NCI-H446 (cell line): ENCODE measurements at regions not wholly inside any gene's neighbourhood (a gene's known extent, or its start where the extent isn't known, plus 50 kb on each side); places are given as distances from the start of the nearest gene placed in this dataset.
"Not testable (repeated sequence)": the region's sequence is repeated elsewhere in the genome, so short reads cannot be mapped to it uniquely, and the experiment has no call there.

ENCODE experiments used
- DNase-seq, 2 experiments: peaks; one replicate each; lab custom pipeline; 2025; lab: John Stamatoyannopoulos, UW

DNA sequence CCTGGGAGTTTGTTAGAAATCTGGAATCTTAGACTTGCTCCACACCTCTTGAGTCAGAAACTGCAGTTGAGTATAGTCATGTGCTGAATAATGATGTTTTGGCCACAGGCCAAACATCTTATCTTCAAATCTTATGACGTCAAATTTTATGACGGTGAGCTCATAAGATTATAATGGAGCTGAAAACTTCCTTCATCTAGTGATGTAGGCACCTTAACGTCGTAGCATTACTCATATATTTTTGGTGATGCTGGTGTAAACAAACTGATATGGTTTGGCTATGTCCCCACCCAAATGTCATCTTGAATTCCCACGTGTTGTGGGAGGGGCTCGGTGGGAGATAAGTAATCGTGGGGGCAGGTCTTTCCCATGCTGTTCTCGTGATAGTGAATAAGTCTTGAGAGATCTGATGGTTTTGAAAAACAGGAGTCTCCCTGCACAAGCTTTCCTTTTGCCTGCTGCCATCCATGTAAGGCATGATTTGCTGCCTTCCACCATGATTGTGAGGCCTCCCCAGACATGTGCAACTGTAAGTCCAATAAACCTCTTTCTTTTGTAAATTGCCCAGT lies 268.0 kb upstream of the PROK2 start:
- no peak for DNase-seq

DNA sequence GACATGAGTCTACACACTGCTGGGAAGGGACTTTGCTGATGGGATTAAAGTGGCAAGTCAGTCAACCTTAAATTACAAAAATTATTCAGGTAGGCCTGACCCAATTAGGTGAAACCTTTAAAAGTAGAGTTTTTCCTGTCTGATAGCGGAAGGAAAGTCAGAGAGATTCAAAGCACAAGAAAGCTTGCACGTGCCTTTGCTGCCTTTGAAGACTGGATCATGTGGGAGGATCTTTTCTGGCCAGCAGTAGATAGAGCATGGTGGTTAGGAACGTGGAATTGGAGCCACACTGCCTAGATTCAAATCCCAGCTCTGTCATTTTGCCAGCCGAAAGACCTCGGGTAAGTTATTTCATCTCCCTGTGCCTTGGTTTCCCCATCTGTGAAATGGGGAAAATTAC lies 265.8 kb upstream of the PROK2 start:
- DNase-seq = no peak

DNA sequence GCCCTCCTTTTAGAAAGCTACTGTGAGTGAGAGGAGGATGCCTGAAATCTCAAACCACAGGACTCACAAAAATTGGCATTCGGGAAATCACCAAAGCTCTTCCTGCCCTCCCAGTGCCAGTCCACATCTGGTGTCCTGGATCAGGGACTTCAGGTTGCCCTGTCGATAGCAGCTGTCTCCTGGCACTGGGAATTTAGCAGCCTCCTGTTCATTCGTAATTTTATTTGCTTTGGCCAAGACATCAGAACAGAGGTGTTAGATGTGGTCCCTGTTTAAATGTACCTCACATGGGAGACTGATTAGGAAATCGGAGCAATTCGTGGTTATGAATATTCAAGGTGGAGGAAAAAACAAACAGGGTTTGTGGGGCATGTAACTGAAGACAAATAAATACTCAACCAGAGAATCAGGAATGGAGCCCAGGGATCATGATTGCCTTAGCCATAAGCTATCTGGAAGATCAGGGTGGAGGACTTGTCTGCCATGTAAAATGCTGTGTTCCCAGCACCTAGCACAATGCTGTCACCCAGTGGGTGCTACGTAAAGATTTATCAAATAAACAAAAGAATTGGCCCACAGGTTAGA lies 265.2 kb upstream of the PROK2 start:
- DNase-seq = no peak

DNA sequence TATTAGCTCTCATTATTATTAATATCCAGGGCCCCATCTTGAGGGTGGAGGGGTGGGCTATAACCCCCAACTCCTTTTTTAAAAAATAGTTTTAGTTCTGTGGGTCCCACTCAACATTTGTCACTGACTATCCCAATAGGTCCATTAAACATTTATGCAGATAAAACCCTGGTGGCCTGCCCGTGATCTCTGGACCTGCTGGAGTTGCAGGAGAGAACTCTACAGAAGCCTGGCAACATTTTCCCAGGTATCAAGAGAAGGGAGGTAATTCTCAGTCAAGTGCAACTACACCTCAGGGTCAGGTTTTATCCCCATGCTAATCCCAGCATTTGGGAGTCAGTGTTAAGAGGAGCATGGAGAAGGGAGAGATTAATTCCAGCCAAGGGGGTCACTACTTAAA lies 264.4 kb upstream of the PROK2 start:
- no peak for DNase-seq

GRCh38 chr3:72048873-72049272 lies 263.9 kb upstream of the PROK2 start:
- DNase-seq = no peak

- DNase-seq = no peak
These were observed 262.4 kb upstream of the PROK2 start for GRCh38 chr3:72047221-72047871.

- no peak for DNase-seq
These were observed 259.4 kb upstream of the PROK2 start for GRCh38 chr3:72044231-72044855.

DNA sequence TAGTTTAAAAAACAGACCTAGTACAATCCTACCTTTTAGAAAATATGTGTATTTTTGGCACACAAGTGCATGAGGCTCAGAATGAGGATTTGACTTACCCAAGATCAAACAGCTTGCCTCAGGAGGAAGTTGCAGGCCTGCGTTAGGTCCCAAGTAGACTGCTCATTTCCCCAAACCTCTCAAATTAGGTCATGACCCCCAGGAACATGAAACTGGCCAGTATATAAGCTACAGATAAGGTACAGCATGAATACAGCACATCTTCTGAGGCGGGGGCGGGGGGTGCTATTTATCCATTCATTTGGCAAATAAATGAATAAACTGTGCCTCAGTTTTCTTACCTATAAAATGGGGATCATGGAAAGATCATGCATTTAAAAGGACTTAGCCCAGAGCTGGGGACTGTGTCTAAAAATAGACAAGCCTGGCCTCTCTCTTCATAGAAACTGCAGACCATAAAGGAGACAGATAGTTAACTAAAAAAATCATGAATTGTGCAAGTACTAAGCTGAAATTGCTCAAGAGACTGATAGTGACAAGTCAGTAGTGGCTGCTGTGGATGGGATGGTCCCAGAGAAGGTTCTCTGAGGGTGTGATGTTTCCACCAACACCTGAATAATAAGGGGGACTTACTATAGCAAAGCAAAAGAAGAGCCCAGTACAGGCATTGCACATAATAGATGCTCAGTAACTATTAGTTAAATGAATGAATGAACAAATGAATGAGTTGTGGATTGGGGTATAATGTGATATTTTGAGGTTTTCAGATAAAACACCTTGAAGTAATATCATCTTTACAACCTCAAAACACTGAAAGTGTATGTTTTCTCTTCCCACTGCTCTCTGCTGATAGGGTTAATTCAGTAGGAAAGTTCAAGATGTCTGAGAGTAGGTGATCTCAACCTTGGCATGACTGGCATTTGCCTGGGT lies 258.5 kb upstream of the PROK2 start:
- no peak for DNase-seq

DNA sequence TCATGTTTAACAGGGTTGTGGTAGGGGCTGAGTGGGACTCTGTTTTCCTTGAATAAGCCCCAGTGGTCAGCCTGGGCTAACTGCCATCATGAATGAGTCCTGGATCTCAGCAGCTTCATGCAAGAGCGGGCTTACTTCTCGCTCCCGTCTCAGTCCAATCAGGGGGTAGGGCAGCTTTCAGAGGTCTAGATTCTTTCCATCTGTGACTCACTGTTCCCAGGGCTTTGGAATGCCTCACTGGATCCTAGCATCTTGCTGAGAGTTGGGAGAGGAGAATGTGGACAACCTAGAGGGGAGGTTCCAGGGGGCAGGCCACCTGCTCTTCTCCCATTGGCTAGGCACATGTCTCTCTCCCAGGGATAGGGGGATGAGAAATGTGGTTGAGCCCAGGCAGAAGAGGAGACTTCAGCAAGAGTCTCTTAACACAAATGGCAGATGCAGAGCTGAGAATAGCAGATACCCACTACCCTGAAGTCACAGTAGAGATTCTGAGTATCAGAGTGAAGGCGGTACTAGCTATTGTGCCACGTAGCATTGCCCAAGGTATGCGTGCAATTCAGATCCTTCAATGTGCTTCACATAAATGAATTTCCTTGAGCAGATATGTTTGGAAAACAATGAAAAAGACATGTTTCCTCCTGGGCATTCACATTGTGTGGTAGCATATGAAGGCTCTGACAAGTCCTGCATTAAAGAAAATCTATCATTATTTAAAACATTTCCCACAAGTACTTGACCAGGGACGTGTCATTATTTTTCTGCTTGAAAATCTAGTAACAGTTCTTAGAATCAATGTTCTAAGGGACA lies 257.7 kb upstream of the PROK2 start:
- no peak for DNase-seq

GRCh38 chr3:72041511-72041910 lies 256.6 kb upstream of the PROK2 start:
- peak; percentile 12 to 67 for DNase-seq

- DNase-seq = no peak
These were observed 256.1 kb upstream of the PROK2 start for GRCh38 chr3:72041076-72041475.

DNA sequence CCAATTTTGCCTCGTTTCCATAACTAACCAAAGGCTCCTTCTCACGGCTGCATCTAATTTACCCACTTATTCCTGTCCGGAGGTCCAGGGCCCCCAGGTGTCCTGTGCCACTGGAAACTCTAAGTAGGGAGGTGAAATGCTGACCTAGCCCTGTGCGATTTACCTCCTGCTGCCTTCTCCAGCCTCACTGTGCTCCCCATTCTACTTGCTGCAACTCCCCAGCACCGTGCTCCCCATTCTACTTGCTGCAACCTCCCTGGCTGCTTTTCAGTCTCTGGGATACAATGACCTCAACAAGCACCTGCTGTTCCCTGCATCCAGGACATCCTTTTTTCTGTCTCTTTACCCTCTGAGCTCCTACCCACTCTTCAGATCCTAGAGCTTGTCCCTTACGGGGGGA lies 254.7 kb upstream of the PROK2 start:
- no peak for DNase-seq

- DNase-seq = peak in 1 of 2 experiments; percentile 16
These were observed 252.0 kb upstream of the PROK2 start for GRCh38 chr3:72036899-72037298.

- no peak for DNase-seq
These were observed 250.7 kb upstream of the PROK2 start for GRCh38 chr3:72035606-72036005.

DNA sequence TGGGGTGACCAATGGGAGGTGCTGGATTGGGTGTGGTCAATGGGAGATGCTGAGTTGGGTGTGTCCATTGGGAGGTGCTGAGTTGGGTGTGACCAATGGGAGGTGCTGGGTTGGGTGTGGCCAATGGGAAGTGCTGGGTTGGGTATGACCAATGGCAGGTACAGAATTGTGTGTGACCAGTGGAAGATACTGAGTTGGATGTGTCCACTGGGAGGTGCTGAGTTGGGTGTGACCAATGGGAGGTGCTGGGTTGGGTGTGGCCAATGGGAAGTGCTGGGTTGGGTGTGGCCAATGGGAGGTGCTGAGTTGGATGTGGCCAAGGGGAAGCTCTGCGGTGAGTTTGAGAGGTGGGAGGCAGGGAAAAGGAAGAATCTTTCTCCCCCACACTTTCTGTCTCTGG lies 250.0 kb upstream of the PROK2 start:
- no peak for DNase-seq

DNA sequence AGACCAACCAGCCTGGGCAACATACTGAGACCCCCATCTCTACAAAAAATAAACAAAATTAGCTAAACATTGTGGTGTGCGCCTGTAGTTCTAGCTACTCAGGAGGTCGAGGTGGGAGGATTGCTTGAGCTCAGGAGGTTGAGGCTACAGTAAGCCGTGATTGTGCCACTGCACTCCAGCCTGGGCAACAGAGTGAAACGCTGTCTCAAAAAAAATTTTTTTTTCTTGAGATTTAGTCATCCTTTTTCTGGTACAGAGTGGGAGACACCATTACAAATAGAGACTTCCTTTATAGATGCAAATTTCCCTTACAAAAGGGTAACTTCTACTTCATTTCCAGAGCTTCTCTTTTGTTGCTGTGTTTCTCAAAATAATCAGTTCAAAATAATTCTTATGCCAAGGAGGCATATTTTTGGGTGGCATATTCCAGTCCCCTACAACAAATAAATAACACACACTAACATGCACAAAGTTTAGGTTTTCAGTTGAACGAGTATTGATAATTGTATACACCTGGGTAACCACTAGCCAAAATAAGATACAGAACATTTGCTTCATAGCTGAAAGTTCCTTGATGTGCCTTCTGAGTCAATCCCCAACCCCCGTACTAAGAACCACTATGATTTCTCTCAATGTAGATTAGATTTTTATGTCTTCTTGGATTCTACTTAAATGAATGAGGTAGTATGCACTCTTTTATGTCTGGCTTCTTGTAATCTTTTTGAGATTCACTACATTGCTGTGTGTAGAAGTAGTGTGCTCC lies 248.9 kb upstream of the PROK2 start:
- DNase-seq = no peak

GRCh38 chr3:72032441-72033135 lies 247.6 kb upstream of the PROK2 start:
- DNase-seq = no peak

GRCh38 chr3:72031581-72031980 lies 246.6 kb upstream of the PROK2 start:
- DNase-seq = no peak

- DNase-seq = not testable (repeated sequence)
These were observed 245.3 kb upstream of the PROK2 start for GRCh38 chr3:72030296-72030695.

GRCh38 chr3:72028726-72029125 lies 243.8 kb upstream of the PROK2 start:
- not testable (repeated sequence) for DNase-seq
